PC-3 (cell line): ENCODE measurements at regions not wholly inside any gene's neighbourhood (a gene's known extent, or its start where the extent isn't known, plus 50 kb on each side); places are given as distances from the start of the nearest gene placed in this dataset.

Experiments used
- ATAC-seq: fragments of 200-7000 bp; cut with Tn5 transposase; 2 replicates; pipeline ENCODE4 v1.9.1; 2020; ENCODE audit warnings: mild to moderate bottlenecking, moderate library complexity
- BruUV-seq: library from RNA; stranded (reverse); fragments of 400-500 nt; replicated peaks from 2 replicates; lab custom pipeline; 2021; lab: Mats Ljungman, UMichigan
- CTCF ChIA-PET: fragments of 300-600 bp; sonication (Branson Sonifier 250); formaldehyde crosslinking; loops from one replicate; lab custom pipeline; 2022; ENCODE audit warnings: antibody characterized with exemption; lab: Charles Lee
- POLR2A ChIA-PET: fragments of 300-600 bp; sonication (Branson Sonifier 250); formaldehyde crosslinking; loops from one replicate; lab custom pipeline; 2022; ENCODE audit warnings: antibody characterized with exemption; ENCODE audit not compliant: unreplicated experiment; lab: Charles Lee
- DNase-seq: peaks from one replicate; pipeline ENCODE4 v3.0.0-alpha.2; 2015
- H2AFZ ChIP-seq: fragments of 300-600 bp; sonication (generic); 2 replicates; pipeline ENCODE4 v1.6.0; 2016; ENCODE audit warnings: antibody characterized with exemption, low read length
- H3F3A ChIP-seq: fragments of 300-600 bp; sonication (generic); one replicate; pipeline ENCODE4 v1.6.0; 2017; ENCODE audit warnings: antibody characterized with exemption, low read length, control low read depth, mild to moderate bottlenecking; ENCODE audit not compliant: unreplicated experiment
- H3K27ac ChIP-seq: fragments of 300-600 bp; sonication (generic); 2 replicates; pipeline ENCODE4 v1.5.1; 2016; ENCODE audit warnings: mild to moderate bottlenecking, low read length
- H3K27me3 ChIP-seq: fragments of 300-600 bp; sonication (generic); 2 replicates; pipeline ENCODE4 v1.6.1; 2016; ENCODE audit warnings: low read length, mixed read lengths
- H3K36me3 ChIP-seq: fragments of 300-600 bp; sonication (generic); 2 replicates; pipeline ENCODE4 v1.6.1; 2016; ENCODE audit warnings: low read depth, mixed run types, low read length, mixed read lengths
- H3K4me1 ChIP-seq: fragments of 300-600 bp; sonication (generic); 2 replicates; pipeline ENCODE4 v1.5.1; 2016; ENCODE audit warnings: low read length; ENCODE audit not compliant: insufficient read depth
- H3K4me2 ChIP-seq: fragments of 300-600 bp; sonication (generic); 2 replicates; pipeline ENCODE4 v1.6.0; 2016; ENCODE audit warnings: low read length
- H3K4me3 ChIP-seq: fragments of 300-600 bp; sonication (generic); 2 replicates; pipeline ENCODE4 v1.5.1; 2016; ENCODE audit warnings: mild to moderate bottlenecking, low read length, mixed read lengths
- H3K79me2 ChIP-seq: fragments of 300-600 bp; sonication (generic); 2 replicates; pipeline ENCODE4 v1.6.1; 2017; ENCODE audit warnings: low read length, mixed read lengths
- H3K9ac ChIP-seq: fragments of 300-600 bp; sonication (generic); 2 replicates; pipeline ENCODE4 v1.6.0; 2016; ENCODE audit warnings: mild to moderate bottlenecking, low read length
- H3K9me2 ChIP-seq: fragments of 300-600 bp; sonication (generic); replicated peaks from 2 replicates; pipeline ENCODE4 v1.6.1; 2016; ENCODE audit warnings: mixed run types, low read length, mixed read lengths
- H3K9me3 ChIP-seq: fragments of 300-600 bp; sonication (generic); 2 replicates; pipeline ENCODE4 v1.6.1; 2016; ENCODE audit warnings: low read length, mixed read lengths
- H4K20me1 ChIP-seq: fragments of 300-600 bp; sonication (generic); 2 replicates; pipeline ENCODE4 v1.6.1; 2016; ENCODE audit warnings: low read length, mixed read lengths
- EZH2 ChIP-seq: fragments of 300-600 bp; sonication (generic); IDR thresholded peaks from one replicate; pipeline ENCODE4 v1.6.1; 2017; ENCODE audit warnings: antibody characterized with exemption, mild to moderate bottlenecking, low read length; ENCODE audit not compliant: unreplicated experiment
- EZH2phosphoT487 ChIP-seq: fragments of 300-600 bp; sonication (generic); IDR thresholded peaks from 2 replicates; pipeline ENCODE4 v1.6.1; 2018; ENCODE audit warnings: mild to moderate bottlenecking, antibody characterized with exemption, low read length, borderline replicate concordance
- intact Hi-C: fragments of 100-400 bp; cut with micrococcal nuclease; formaldehyde crosslinking; loops from 2 replicates; pipeline ENCODE4 v1.9.0; 2023
- TF ChIP-seq, protein P1 (sequence below): fragments of 300-600 bp; sonication (generic); conservative IDR thresholded peaks from 2 replicates; pipeline ENCODE4 v1.5.1; 2017; ENCODE audit warnings: antibody characterized with exemption, low read depth, mild to moderate bottlenecking, low read length

DNA sequence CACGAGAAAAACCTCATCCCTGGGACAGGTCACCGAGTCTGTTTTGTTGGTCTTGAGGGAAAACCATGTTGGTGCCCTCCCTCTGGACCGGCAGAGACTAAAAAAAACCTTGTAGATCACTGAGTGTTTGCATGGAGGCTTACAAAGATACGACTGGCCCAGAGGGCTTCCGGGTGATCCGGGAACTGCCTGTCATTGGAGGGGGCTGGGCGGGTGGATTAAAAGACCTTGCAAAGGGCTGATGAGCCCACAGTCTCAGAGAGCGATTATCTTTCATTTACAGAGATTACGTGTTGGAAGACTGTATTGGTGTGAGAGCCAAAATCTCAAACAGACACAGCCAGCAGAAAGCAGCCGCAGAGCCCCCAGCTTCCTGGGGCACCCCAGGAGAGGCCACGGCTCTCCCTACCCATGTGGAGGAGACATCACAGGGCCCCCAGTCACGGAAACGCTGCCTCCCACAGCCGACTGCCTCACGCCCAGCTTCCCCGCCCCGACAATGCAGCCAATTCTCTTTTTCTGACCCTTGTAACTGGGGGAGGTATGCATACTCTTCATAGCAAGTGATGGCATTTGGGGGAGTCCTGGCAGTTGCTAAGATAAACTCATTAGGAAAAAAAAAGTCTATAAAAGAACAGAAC, 426.4 kb downstream of the CTTN start:
- DNase-seq (no peak), ATAC-seq (no peak)
- no peak overlapping the region for H3K9ac ChIP-seq
- H3K4me1 ChIP-seq = no peaks in the 10 kb centered on the region
- no peak overlapping the region for H3K4me3 ChIP-seq
- H4K20me1 ChIP-seq = no peaks in the 10 kb centered on the region
- no TSS peak for BruUV-seq
- no peaks in the 10 kb centered on the region for H3K9me2 ChIP-seq
- H3K27ac ChIP-seq = no peak overlapping the region
- TF ChIP-seq EZH2 (no peak), EZH2phosphoT487 (no peak)
- TF ChIP-seq, protein P1, sequence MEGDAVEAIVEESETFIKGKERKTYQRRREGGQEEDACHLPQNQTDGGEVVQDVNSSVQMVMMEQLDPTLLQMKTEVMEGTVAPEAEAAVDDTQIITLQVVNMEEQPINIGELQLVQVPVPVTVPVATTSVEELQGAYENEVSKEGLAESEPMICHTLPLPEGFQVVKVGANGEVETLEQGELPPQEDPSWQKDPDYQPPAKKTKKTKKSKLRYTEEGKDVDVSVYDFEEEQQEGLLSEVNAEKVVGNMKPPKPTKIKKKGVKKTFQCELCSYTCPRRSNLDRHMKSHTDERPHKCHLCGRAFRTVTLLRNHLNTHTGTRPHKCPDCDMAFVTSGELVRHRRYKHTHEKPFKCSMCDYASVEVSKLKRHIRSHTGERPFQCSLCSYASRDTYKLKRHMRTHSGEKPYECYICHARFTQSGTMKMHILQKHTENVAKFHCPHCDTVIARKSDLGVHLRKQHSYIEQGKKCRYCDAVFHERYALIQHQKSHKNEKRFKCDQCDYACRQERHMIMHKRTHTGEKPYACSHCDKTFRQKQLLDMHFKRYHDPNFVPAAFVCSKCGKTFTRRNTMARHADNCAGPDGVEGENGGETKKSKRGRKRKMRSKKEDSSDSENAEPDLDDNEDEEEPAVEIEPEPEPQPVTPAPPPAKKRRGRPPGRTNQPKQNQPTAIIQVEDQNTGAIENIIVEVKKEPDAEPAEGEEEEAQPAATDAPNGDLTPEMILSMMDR = no peak
- no peak overlapping the region for H2AFZ ChIP-seq
- ChIA-PET POLR2A (no interaction called here), CTCF (no interaction called here)
- no peaks in the 10 kb centered on the region for H3K36me3 ChIP-seq
- H3K9me3 ChIP-seq = no peaks in the 10 kb centered on the region
- intact Hi-C loops = no loop called here
- H3K4me2 ChIP-seq = no peak overlapping the region
- H3K27me3 ChIP-seq = no peaks in the 10 kb centered on the region
- no peaks in the 10 kb centered on the region for H3F3A ChIP-seq
- H3K79me2 ChIP-seq = no peaks in the 10 kb centered on the region

DNA sequence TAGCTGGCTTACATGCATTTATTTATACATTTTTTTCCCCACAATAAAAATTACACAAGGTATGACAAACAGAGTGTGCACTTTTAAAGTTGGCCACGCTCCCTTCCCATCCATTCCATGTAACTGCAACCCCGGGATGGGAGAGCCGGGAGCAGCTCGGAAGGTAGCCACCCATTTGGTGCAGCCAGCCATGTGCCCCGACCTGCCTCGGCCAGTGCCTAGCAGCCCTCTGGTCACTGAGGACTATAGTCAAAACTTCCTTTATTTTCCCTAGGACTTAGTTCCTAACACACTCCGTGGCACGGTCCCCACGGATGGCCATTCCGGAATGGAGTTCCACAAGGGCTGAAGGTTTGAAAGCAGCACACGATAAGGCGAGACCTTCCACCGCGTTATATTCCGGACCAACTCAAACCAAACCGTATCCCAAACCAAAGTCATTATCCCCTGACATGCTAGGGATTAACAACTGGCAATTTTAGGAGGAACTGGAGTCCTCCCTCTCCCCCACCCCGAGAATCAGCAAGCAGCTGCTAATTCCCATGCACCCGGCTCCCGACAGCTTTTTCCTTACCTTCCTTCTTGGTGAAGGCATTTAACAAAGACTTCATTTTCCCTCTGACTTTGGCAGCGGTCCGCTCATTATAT, 426.4 kb downstream of the SHANK2 start:
- Histone ChIP-seq H3K79me2 (no peaks in the 10 kb centered on the region), H3K9ac (no peak overlapping the region), H3K27ac (no peak overlapping the region), H2AFZ (no peak overlapping the region), H3K4me3 (no peak overlapping the region), H3K9me3 (no peaks in the 10 kb centered on the region), H3K4me1 (no peaks in the 10 kb centered on the region), H3K4me2 (no peak overlapping the region), H3K36me3 (no peaks in the 10 kb centered on the region), H4K20me1 (no peaks in the 10 kb centered on the region), H3K9me2 (no peaks in the 10 kb centered on the region), H3K27me3 (no peaks in the 10 kb centered on the region), H3F3A (no peaks in the 10 kb centered on the region)
- ATAC-seq = no peak
- POLR2A ChIA-PET = no interaction called here
- DNase-seq = no peak
- CTCF ChIA-PET = no interaction called here
- TF ChIP-seq EZH2phosphoT487 (no peak), EZH2 (no peak)
- TF ChIP-seq, protein P1 = no peak
- intact Hi-C loops = no loop called here
- BruUV-seq = no TSS peak
